GM21381 (cell line): ENCODE measurements at regions not wholly inside any gene's neighbourhood (a gene's known extent, or its start where the extent isn't known, plus 50 kb on each side); places are given as distances from the start of the nearest gene placed in this dataset.
"Not testable (repeated sequence)": the region's sequence is repeated elsewhere in the genome, so short reads cannot be mapped to it uniquely, and the experiment has no call there.

Experiments
- ATAC-seq: cut with Tn5 transposase; IDR thresholded peaks from one replicate; pipeline ENCODE4 v1.9.1; 2021; ENCODE audit warnings: mild to moderate bottlenecking, moderate library complexity; ENCODE audit not compliant: unreplicated experiment

GRCh38 chr5:128711216-128711615 is 173.2 kb upstream of the FBN2 start:
- no peak for ATAC-seq

GRCh38 chr5:128714551-128714950 is 176.5 kb upstream of the FBN2 start:
- ATAC-seq = no peak

- no peak for ATAC-seq
These were observed 184.5 kb upstream of the FBN2 start for GRCh38 chr5:128722551-128722950.

GRCh38 chr5:128730021-128730420 is 192.0 kb upstream of the FBN2 start:
- ATAC-seq = not testable (repeated sequence)

GRCh38 chr5:128735656-128736055 is 197.6 kb upstream of the FBN2 start:
- not testable (repeated sequence) for ATAC-seq

- no peak for ATAC-seq
These were observed 198.5 kb upstream of the FBN2 start for GRCh38 chr5:128736553-128736952.

GRCh38 chr5:128749136-128749898 is 211.3 kb upstream of the FBN2 start:
- no peak for ATAC-seq

- ATAC-seq = no peak
These were observed 212.1 kb upstream of the FBN2 start for GRCh38 chr5:128750155-128750554.

GRCh38 chr5:128757196-128757959 is 207.9 kb upstream of the SLC27A6 start:
- ATAC-seq = no peak

- no peak for ATAC-seq
These were observed 202.5 kb upstream of the SLC27A6 start for GRCh38 chr5:128762661-128763306.

GRCh38 chr5:128763321-128763720 is 202.0 kb upstream of the SLC27A6 start:
- ATAC-seq = no peak

GRCh38 chr5:128764601-128765310 is 200.5 kb upstream of the SLC27A6 start:
- ATAC-seq = no peak

- ATAC-seq = no peak
These were observed 199.7 kb upstream of the SLC27A6 start for GRCh38 chr5:128765448-128766061.

- ATAC-seq = no peak
These were observed 198.9 kb upstream of the SLC27A6 start for GRCh38 chr5:128766406-128766805.

- no peak for ATAC-seq
These were observed 194.4 kb upstream of the SLC27A6 start for GRCh38 chr5:128770907-128771306.

- no peak for ATAC-seq
These were observed 192.9 kb upstream of the SLC27A6 start for GRCh38 chr5:128772356-128772755.

- ATAC-seq = no peak
These were observed 191.9 kb upstream of the SLC27A6 start for GRCh38 chr5:128773378-128773777.

GRCh38 chr5:128774605-128775004 is 190.7 kb upstream of the SLC27A6 start:
- ATAC-seq = no peak

GRCh38 chr5:128775558-128775957 is 189.7 kb upstream of the SLC27A6 start:
- ATAC-seq = no peak

- peak; percentile 93 for ATAC-seq
These were observed 188.2 kb upstream of the SLC27A6 start for GRCh38 chr5:128777052-128777451.

- ATAC-seq = no peak
These were observed 186.8 kb upstream of the SLC27A6 start for GRCh38 chr5:128778474-128778873.
